ENCODE measurements at regions not wholly inside any gene's neighbourhood (a gene's known extent, or its start where the extent isn't known, plus 50 kb on each side); places are given as distances from the start of the nearest gene placed in this dataset.

GRCh38 chrX:36562986-36563385, 445.2 kb upstream of the FAM47C start:
- TF ChIP-seq CTCF (IDR thresholded peaks at IDR 0.05; ENCODE audit: poor library complexity), result no peak
- TF ChIP-seq EZH2 (IDR thresholded peaks at IDR 0.05; ENCODE audit: borderline replicate concordance), result no peak
